Mesothelial cell of epicardium (in vitro differentiated cells): ENCODE measurements at regions not wholly inside any gene's neighbourhood (a gene's known extent, or its start where the extent isn't known, plus 50 kb on each side); places are given as distances from the start of the nearest gene placed in this dataset.
"Not testable (repeated sequence)": the region's sequence is repeated elsewhere in the genome, so short reads cannot be mapped to it uniquely, and the experiment has no call there.

Experiments used
- DNase-seq, 2 experiments: peaks; one replicate each; pipeline ENCODE4 v3.0.0; 2021; ENCODE audit warnings: low spot score in 2 of 2; ENCODE audit not compliant: unreplicated experiment in 2 of 2
- H3K27ac Mint-ChIP-seq: 2 replicates; pipeline ENCODE4 v1.8.0; 2021; ENCODE audit warnings: mixed read lengths
- H3K27me3 Mint-ChIP-seq: 2 replicates; pipeline ENCODE4 v1.8.0; 2021; ENCODE audit warnings: low read depth, mixed read lengths
- H3K36me3 Mint-ChIP-seq: 2 replicates; pipeline ENCODE4 v1.8.0; 2021; ENCODE audit warnings: mixed read lengths
- H3K4me1 Mint-ChIP-seq: 2 replicates; pipeline ENCODE4 v1.8.0; 2021; ENCODE audit warnings: mixed read lengths
- H3K4me3 Mint-ChIP-seq: 2 replicates; pipeline ENCODE4 v1.8.0; 2021; ENCODE audit warnings: mild to moderate bottlenecking, moderate library complexity, mixed read lengths
- H3K9me3 Mint-ChIP-seq: 2 replicates; pipeline ENCODE4 v1.8.0; 2021; ENCODE audit warnings: mixed read lengths
- TF ChIP-seq, protein P1 (sequence below): fragments of 200-600 bp; sonication (generic); IDR thresholded peaks from one replicate; pipeline ENCODE4 v1.5.0; 2021; ENCODE audit warnings: antibody characterized with exemption; ENCODE audit not compliant: unreplicated experiment

DNA sequence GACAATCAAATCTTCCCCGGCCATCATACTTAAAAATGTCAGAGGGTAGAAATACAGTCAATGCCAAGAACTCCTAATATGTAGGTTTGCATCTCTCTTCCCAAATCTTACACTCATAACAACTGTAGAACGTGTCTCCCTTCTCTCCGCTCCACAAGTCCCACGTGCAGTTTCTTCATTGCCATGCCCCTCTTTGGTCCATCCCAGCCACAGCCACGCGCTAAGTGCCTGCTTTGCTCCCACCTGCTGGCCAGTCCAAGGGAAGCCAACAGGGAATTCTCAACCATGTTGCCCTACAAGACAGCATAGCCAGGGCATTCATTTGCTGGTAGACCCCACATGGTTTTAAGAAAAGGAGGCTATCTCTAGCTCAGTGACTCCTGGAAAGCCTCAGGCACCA is 420.6 kb upstream of the ISX start:
- peaks cover 8% of the 10 kb centered on the region for H3K27me3 Mint-ChIP-seq
- H3K9me3 Mint-ChIP-seq: no peaks in the 10 kb centered on the region
- DNase-seq: no peak
- no peaks in the 10 kb centered on the region for H3K36me3 Mint-ChIP-seq
- no peak overlapping the region for H3K27ac Mint-ChIP-seq
- peaks cover 2% of the 10 kb centered on the region for H3K4me1 Mint-ChIP-seq
- TF ChIP-seq, protein P1, sequence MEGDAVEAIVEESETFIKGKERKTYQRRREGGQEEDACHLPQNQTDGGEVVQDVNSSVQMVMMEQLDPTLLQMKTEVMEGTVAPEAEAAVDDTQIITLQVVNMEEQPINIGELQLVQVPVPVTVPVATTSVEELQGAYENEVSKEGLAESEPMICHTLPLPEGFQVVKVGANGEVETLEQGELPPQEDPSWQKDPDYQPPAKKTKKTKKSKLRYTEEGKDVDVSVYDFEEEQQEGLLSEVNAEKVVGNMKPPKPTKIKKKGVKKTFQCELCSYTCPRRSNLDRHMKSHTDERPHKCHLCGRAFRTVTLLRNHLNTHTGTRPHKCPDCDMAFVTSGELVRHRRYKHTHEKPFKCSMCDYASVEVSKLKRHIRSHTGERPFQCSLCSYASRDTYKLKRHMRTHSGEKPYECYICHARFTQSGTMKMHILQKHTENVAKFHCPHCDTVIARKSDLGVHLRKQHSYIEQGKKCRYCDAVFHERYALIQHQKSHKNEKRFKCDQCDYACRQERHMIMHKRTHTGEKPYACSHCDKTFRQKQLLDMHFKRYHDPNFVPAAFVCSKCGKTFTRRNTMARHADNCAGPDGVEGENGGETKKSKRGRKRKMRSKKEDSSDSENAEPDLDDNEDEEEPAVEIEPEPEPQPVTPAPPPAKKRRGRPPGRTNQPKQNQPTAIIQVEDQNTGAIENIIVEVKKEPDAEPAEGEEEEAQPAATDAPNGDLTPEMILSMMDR: no peak
- H3K4me3 Mint-ChIP-seq: no peak overlapping the region

DNA sequence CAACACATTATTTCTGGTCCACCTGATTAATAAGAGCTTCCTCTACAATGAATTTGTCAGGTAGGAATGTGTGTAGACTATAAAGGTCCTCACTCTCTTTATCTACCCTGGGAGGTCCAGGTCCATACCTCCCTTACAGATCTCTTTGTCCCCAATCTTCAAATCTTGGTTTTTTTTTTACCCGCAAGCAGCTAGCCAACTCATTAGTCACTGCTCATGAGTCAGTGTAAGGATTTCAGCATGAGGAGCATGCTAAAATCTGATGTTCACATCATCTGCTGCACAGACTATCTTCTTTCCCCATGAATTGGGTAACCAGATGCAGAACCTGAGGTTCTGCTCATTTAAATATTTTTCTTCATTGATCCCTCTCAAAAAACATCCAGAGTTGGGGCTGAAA is 397.0 kb upstream of the ISX start:
- no peak overlapping the region for H3K27ac Mint-ChIP-seq
- no peak for DNase-seq
- peaks cover 1% of the 10 kb centered on the region for H3K27me3 Mint-ChIP-seq
- no peak overlapping the region for H3K4me3 Mint-ChIP-seq
- H3K36me3 Mint-ChIP-seq: no peaks in the 10 kb centered on the region
- no peaks in the 10 kb centered on the region for H3K9me3 Mint-ChIP-seq
- no peaks in the 10 kb centered on the region for H3K4me1 Mint-ChIP-seq
- TF ChIP-seq, protein P1: no peak

DNA sequence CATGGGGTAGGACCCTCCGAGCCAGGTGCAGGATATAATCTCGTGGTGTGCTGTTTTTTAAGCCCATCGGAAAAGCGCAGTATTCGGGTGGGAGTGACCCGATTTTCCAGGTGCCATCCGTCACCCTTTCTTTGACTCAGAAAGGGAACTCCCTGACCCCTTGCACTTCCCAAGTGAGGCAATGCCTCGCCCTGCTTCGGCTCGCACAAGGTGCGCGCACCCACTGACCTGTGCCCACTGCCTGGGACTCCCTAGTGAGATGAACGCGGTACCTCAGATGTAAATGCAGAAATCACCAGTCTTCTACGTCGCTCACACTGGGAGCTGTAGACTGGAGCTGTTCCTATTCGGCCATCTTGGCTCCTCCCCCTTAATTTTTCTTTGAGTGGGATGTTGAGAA is 382.9 kb upstream of the ISX start:
- not testable (repeated sequence) for H3K9me3 Mint-ChIP-seq, H3K4me3 Mint-ChIP-seq, DNase-seq, H3K36me3 Mint-ChIP-seq, H3K4me1 Mint-ChIP-seq, H3K27me3 Mint-ChIP-seq, H3K27ac Mint-ChIP-seq

DNA sequence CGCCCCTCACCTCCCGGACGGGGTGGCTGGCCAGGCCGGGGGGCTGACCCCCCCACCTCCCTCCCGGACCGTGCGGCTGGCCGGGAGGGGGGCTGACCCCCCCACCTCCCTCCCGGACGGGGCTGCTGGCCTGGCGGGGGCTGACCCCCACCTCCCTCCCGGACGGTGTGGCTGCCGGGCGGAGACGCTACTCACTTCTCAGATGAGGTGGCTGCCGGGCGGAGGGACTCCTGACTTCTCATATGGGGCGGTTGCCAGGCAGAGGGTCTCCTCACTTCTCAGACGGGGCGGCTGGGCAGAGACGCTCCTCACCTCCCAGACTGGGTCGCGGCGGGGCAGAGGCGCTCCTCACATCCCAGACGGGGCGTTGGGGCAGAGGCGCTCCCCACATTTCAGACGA is 381.7 kb upstream of the ISX start:
- not testable (repeated sequence) for DNase-seq, H3K9me3 Mint-ChIP-seq, H3K27ac Mint-ChIP-seq, H3K4me3 Mint-ChIP-seq, H3K36me3 Mint-ChIP-seq, H3K4me1 Mint-ChIP-seq, H3K27me3 Mint-ChIP-seq

DNA sequence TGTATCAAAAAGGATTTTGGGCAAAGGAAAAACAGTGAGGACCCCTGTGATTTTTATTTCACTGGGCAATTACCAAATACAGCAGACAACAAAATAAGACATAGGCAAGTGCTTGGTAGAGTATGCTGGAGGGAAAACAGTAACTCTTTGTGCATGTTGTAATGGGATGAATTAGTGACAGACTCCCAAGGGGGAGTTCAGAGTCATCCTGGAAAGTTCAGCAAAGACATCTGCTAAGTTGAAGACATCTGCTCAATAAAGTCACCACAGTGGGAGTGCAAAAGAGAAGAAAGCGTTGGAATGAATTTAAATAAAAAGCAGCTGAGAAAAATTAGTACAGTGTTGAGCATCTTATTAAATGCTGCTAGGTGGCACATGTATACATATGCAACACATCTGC is 378.8 kb upstream of the ISX start:
- H3K4me1 Mint-ChIP-seq: no peaks in the 10 kb centered on the region

DNA sequence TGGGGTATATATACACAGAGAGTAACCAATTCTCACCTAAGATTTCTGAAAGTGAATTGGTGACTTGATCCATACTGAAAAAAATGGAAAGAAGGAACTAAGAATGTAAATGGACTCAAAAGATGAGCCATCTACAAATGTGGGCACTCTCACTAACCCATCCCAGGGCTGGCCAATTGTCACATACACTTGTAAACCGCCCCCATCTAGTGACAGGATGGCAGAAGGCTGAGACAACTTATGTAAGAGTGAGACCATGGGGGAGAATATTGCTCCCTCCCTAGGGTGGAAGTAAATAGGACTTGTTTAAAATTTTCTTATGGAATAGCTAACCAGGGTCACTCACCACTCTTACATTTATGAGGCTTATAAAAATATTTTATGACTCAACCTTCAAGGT is 377.1 kb upstream of the ISX start:
- no peak for DNase-seq
- no peaks in the 10 kb centered on the region for H3K9me3 Mint-ChIP-seq
- TF ChIP-seq, protein P1: no peak
- no peaks in the 10 kb centered on the region for H3K36me3 Mint-ChIP-seq
- no peaks in the 10 kb centered on the region for H3K4me1 Mint-ChIP-seq
- H3K4me3 Mint-ChIP-seq: no peak overlapping the region
- no peak overlapping the region for H3K27ac Mint-ChIP-seq
- H3K27me3 Mint-ChIP-seq: peaks cover 4% of the 10 kb centered on the region

More for the DNA sequence above, 378.8 kb upstream of the ISX start:
- TF ChIP-seq, protein P1: no peak
- Mint-ChIP-seq H3K36me3 (no peaks in the 10 kb centered on the region), H3K9me3 (no peaks in the 10 kb centered on the region), H3K4me3 (no peak overlapping the region), H3K27me3 (peaks cover 2% of the 10 kb centered on the region), H3K27ac (no peak overlapping the region)
- DNase-seq: no peak

DNA sequence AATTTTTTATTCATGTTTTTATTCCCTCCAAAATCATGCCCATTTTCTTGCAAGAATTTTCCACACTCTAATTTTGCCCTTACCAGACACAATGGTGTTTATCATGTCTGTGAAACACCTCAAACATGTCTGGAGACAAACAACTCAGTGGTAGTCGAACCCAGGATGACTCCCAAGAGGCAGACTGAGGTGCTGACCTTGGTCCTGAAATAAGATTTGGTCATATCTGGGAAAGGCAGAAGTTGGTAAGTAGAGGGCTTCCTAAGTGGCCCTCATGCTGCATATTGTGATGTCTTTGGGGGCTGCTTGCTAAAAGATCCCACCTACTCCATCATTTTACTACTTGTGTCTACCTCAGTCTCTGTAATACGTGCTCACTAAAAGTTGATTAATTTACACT is 369.4 kb upstream of the ISX start:
- H3K4me1 Mint-ChIP-seq: no peaks in the 10 kb centered on the region
- TF ChIP-seq, protein P1: no peak
- no peak overlapping the region for H3K27ac Mint-ChIP-seq
- DNase-seq: no peak
- peaks cover 10% of the 10 kb centered on the region for H3K27me3 Mint-ChIP-seq
- H3K9me3 Mint-ChIP-seq: no peaks in the 10 kb centered on the region
- H3K36me3 Mint-ChIP-seq: no peaks in the 10 kb centered on the region
- no peak overlapping the region for H3K4me3 Mint-ChIP-seq
